SH-SY5Y (cell line): ENCODE measurements at regions not wholly inside any gene's neighbourhood (a gene's known extent, or its start where the extent isn't known, plus 50 kb on each side); places are given as distances from the start of the nearest gene placed in this dataset.

ENCODE experiments used
- GATA2 ChIP-seq: IDR thresholded peaks from 2 replicates; pipeline ENCODE4 v1.6.1; 2011; ENCODE audit warnings: mild to moderate bottlenecking, low read depth, low read length
- GATA3 ChIP-seq: IDR thresholded peaks from 2 replicates; pipeline ENCODE4 v1.6.1; 2011; ENCODE audit warnings: low read depth, mild to moderate bottlenecking, low read length, moderate library complexity

DNA sequence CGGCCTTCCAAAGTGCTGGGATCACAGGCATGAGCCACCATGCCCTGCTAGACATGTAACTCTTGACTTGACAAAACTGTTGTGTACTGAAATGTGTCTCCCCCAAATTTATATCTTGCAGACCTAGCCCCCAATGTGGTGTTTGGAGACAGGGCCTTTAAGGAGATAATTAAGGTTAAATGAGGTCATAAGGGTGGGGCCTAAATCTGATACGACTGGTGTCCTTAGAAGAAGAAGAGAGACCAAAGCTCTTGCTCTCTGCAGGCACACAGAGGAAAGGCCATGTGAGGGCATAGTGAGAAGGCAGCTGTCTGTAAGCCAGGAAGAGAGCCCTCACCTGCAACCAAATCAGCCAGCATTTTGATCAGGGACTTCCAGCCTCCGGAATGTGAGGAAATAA lies 361.3 kb downstream of the SV2B start:
- TF ChIP-seq GATA3 (no peak), GATA2 (no peak)
